ENCODE measurements at regions not wholly inside any gene's neighbourhood (a gene's known extent, or its start where the extent isn't known, plus 50 kb on each side); places are given as distances from the start of the nearest gene placed in this dataset.
"Not testable (repeated sequence)": the region's sequence is repeated elsewhere in the genome, so short reads cannot be mapped to it uniquely, and the experiment has no call there.

- ATAC-seq (no peak), DNase-seq (ENCODE audit: low spot score) (no peak)
- intact Hi-C loops (cut with DNase I), result no loop called here
These were observed 111.4 kb upstream of the EOLA2 start for GRCh38 chrX:150049647-150050046.

DNA sequence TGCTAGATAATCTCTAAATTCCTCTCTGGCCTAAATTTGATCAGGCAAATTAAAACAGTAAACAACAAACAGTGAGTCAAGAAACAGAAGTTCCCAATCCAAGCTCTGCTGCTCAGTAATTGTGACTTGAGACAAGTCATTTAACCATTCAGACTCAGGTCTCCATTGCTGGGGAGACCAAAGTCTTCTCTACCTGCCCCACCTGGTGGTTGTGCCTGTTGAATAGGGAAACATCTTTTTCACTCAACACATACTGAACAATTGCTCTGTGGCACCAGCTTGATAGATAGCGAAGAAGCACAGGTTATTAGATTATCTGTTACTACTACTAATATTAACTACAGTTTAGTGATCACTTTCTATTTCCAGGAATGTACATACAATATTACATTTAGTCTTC lies 112.1 kb upstream of the EOLA2 start:
- DNase-seq (ENCODE audit: low spot score) (no peak), ATAC-seq (no peak)
- intact Hi-C loops (cut with DNase I), result no loop called here

DNA sequence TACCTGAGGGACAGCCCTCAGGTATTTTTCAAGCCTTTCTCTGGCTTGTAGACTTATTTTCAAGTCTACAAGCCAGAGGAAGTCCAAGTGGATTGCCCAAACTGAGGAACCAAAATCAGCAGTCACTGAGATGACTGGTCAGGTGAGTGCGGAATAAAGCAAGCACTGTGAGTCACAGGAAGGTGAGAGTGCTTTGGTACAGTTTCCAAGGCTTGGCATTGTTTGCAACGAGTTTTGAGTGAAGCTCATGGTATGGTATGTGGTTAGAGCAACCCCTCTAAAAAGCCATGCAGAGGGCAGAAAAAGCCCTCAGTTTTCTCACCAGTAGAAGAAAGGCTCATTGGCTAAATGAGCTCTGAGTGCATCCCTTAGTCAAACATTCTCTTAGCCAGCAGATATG lies 112.8 kb upstream of the EOLA2 start:
- ATAC-seq, result no peak
- intact Hi-C loops (cut with DNase I), result no loop called here
- no peak for DNase-seq (ENCODE audit: low spot score)

DNA sequence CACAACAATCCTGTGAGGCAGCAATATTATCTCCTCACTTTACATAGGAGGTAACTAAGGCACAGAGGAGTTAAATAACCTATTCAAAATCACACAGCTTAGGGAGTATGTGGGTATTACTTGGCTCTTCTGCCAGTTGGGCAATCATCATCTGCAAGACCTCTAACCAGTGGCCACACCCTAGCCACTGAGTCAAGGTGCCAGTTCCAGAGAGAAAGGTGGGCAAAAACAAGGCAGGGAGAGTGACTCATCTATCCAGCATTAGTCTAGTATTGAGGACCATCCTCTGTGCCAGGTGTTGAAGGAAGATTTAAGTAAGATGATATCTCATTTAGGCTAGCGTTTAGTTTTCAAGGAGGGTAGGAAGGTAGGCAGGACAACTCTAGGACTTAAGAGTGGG lies 113.9 kb upstream of the EOLA2 start:
- intact Hi-C loops (cut with DNase I), result no loop called here
- ATAC-seq, result no peak
- no peak for DNase-seq (ENCODE audit: low spot score)

GRCh38 chrX:150058728-150059127 lies 120.4 kb upstream of the EOLA2 start:
- no peak for DNase-seq (ENCODE audit: low spot score)
- ATAC-seq, result no peak
- intact Hi-C loops (cut with DNase I), result no loop called here

GRCh38 chrX:150060406-150060805 lies 122.1 kb upstream of the EOLA2 start:
- DNase-seq (ENCODE audit: low spot score) (no peak), ATAC-seq (no peak)
- intact Hi-C loops (cut with DNase I), result no loop called here

GRCh38 chrX:150062292-150063137 lies 124.2 kb upstream of the EOLA2 start:
- DNase-seq (ENCODE audit: low spot score), result no peak
- intact Hi-C loops (cut with DNase I), result no loop called here
- ATAC-seq, result peak; percentile 73

DNA sequence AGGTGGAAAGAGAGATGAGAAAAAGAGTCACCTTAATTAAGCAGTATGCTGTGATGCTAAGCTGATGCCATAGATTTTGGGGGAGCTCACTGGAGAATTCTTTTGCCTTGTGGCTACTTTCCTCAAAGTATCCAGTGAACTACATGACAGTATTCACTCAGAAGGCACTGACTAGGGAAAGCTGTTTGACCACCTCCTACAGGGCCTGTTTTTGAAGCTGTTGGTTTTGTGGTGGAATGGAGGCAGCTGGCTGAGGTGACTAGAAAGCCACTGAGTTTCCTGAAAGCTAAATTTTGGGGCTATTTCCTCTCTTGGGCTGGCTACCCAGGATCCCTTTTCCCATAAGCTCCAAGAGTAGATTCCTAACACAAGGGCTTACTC lies 124.8 kb upstream of the EOLA2 start:
- intact Hi-C loops (cut with DNase I), result no loop called here
- DNase-seq (ENCODE audit: low spot score) (no peak), ATAC-seq (no peak)

- ATAC-seq, result no peak
- intact Hi-C loops (cut with DNase I), result no loop called here
- no peak for DNase-seq (ENCODE audit: low spot score)
These were observed 125.4 kb upstream of the EOLA2 start for GRCh38 chrX:150063674-150064073.

DNA sequence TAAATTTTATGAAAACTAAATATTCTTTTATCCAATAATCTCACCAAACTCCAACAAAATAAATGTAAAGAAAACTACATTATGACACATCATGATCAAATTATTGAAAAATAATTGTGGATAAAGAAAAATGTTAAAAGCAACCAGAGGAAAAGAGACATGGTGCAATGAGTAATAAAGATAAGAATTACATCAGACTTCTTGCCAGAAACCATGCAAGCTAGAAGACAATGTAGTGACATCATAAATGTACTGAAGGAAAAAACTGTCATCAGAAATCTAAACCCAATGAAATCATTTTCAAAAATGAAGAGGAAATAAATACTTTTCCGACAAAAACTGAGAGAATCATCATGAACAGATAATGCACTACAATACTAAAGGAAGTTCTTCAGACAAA lies 135.9 kb upstream of the EOLA2 start:
- ATAC-seq (no peak), DNase-seq (ENCODE audit: low spot score) (no peak)
- intact Hi-C loops (cut with DNase I), result no loop called here

DNA sequence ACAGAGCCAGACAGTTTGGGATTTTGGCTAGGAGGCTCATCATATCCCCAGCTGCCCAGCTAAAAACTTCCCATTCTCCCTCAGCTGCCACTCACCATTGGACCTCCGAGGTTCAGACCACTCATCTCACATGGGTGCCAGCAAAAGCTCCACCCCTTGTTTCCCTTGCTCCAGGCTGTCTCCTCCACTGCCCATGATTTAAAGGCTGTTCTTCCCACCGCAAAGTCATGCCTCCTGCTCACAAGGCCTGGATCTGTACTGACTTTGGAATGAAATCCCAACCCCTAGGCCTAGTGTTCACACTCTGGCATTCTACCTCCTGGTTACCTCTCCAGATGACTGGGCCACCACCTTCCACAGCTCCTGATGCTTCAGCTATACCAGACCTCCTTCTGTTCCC lies 142.2 kb upstream of the EOLA2 start:
- intact Hi-C loops (cut with DNase I), result loop anchor here (10.0 kb wide), 1 partner anchor 224 kb away; no protein-coding TSS in a partner anchor
- no peak for ATAC-seq
- DNase-seq (ENCODE audit: low spot score), result no peak

DNA sequence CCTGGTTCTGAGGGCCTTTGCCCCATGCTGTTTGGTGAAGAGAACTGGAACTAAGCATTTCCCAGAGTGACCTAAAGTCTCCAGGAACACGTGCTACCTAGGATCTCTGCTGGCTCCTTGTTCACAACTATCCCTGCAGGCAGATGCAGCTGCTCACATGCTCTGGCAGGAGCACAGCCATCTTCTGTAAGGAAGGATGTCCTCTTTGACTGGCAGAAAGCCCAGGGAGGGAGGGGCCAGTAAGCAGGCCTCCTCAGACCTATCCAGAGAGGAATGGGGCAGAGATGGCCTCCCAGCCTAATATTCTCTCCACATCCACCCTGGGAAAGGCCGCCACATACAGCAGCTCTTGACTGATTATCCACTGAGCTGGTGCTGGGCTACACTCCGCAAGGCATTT lies 142.8 kb upstream of the EOLA2 start:
- no peak for DNase-seq (ENCODE audit: low spot score)
- ATAC-seq, result no peak
- intact Hi-C loops (cut with DNase I), result loop anchor here (10.0 kb wide), 1 partner anchor 224 kb away; no protein-coding TSS in a partner anchor

- ATAC-seq (no peak), DNase-seq (ENCODE audit: low spot score) (no peak)
These were observed 146.4 kb upstream of the EOLA2 start for GRCh38 chrX:150084496-150085229.

GRCh38 chrX:150085881-150086280 lies 147.6 kb upstream of the EOLA2 start:
- no peak for DNase-seq (ENCODE audit: low spot score)
- intact Hi-C loops (cut with DNase I), result loop anchor here (10.0 kb wide), 1 partner anchor 219 kb away; no protein-coding TSS in a partner anchor
- no peak for ATAC-seq

More at GRCh38 chrX:150084496-150085229, 146.4 kb upstream of the EOLA2 start:
- intact Hi-C loops (cut with DNase I), result loop anchor here (10.0 kb wide), 1 partner anchor 220 kb away; no protein-coding TSS in a partner anchor

- ATAC-seq (no peak), DNase-seq (ENCODE audit: low spot score) (no peak)
- intact Hi-C loops (cut with DNase I), result loop anchor here (10.0 kb wide), 1 partner anchor 218 kb away; no protein-coding TSS in a partner anchor
These were observed 148.1 kb upstream of the EOLA2 start for GRCh38 chrX:150086371-150086770.

DNA sequence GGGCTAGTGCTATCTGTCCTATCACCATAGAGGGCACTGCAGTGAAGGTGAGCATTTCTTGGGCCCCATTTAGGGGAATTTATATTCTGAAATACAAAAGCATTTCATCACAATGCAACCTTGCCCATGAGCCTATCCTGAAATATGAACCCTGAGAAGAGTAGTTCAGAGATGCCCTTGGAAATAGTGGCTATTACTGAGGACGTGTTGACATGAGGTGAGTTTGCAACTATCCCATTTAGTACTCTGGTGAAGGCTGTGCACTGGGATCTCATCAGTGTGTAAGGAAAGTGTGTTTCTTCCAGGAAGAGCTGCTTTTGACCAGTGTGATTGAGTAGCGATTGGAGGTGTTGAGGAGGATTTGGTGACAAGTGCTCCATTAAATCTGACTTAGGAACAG lies 149.3 kb upstream of the EOLA2 start:
- intact Hi-C loops (cut with DNase I), result loop anchor here (10.0 kb wide), 1 partner anchor 217 kb away; no protein-coding TSS in a partner anchor
- DNase-seq (ENCODE audit: low spot score) (no peak), ATAC-seq (no peak)

DNA sequence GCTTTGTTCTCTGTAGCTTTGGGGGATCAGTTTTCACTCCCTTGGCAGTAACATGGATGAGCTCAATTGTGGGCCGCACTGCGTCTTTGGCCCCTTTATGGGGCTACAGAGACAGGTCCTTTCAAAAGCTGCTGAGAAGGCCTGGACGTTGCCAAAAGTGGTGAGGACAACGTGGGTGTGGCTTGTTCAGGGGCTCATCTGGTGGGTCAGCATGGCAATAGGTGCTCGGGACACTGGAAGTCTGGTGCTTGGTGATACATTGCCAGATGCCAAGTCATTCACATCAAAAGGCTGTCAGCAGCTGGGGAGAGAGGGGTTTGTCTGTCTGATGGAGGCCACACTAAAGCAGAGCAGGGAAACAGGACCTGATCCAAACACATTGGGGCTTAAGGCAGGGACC lies 149.8 kb upstream of the EOLA2 start:
- intact Hi-C loops (cut with DNase I), result loop anchor here (10.0 kb wide), 1 partner anchor 217 kb away; no protein-coding TSS in a partner anchor
- DNase-seq (ENCODE audit: low spot score) (no peak), ATAC-seq (no peak)

DNA sequence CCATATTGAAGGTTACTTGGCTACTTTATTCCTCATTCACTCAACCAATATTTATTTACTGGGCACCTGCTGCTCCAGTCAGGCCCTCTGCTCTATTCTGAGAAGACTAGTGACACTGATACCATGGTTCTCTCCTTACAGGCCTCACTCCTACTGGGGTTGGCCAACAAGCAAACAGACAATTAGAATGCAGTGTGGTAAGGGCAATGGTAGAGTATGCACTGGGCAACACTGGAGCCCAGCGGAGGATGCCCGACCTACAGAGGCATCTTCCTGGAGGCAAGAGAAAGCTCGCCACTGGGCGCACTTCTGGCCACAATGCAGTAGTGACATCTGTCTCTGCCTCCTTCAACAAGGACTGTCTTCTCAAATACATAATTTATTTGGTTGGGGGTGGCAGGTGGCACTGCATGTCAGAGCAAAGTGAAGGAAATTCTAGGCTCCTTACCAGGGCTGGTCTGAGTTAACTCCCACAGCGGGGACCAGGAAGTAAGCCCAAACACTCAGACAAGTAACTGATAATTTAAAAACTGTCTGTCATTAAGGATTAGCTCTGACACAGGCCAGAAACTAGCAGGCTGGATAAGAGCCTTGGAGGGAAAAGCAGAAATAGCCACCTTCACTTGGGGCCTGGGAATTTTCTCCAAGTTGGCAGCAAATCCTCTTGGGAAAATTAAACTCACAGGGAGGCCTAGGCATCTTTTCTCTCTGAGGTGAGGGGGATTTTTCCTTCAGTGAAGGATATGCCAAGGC lies 150.7 kb upstream of the EOLA2 start:
- intact Hi-C loops (cut with DNase I), result loop anchor here (10.0 kb wide), 1 partner anchor 216 kb away; no protein-coding TSS in a partner anchor
- DNase-seq (ENCODE audit: low spot score), result no peak
- ATAC-seq, result no peak

- DNase-seq (ENCODE audit: low spot score); intact Hi-C loops (cut with DNase I); ATAC-seq: not testable (repeated sequence)
These were observed 153.0 kb upstream of the EOLA2 start for GRCh38 chrX:150091300-150091699.
